ENCODE measurements at regions not wholly inside any gene's neighbourhood (a gene's known extent, or its start where the extent isn't known, plus 50 kb on each side); places are given as distances from the start of the nearest gene placed in this dataset.

- DNase-seq = no peak
These were observed 206.6 kb downstream of the KIF26A start for GRCh38 chr14:104344818-104345620.

DNA sequence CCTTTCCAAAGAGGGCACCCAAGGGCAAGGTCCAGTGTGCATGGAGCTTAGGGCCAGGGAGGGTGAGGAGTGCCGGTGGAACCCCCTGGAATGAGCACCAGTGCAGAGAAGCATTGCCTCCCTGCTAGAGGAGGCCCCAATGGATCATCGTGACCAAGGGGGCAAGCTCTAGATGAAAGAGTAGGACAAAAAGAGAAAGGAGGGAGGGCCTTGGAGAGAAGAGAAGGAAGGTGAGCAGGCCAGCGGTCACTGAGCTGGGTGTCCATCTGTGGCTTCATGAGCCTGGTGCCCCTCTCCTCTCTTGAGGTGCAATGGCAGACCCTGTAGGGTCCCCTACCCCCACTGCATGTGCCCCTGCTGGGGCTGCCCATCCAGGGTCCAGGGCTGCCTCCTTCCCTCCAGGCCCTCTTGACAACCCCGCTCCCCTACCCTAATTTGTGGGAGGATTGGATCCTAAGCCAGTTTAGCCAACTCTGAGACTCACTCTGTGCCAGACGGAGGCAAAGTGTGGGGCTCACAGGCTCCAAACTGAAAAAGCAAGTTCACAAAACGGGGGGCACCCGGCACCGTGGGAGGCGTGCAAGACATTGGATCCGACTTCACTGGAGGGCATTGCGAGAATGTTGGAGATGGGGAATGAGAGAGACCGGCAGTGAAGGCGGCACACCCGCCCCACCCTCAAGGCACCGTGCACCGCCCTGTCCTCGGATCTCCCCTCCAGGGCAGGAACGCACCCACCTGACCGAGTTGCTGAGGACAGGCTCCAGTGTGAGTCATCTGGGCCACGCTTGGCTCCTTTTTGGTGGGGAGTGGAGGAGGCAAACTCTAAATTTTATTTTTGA, 207.5 kb downstream of the KIF26A start:
- DNase-seq = no peak

GRCh38 chr14:104346608-104347007, 208.2 kb downstream of the KIF26A start:
- DNase-seq = no peak

DNA sequence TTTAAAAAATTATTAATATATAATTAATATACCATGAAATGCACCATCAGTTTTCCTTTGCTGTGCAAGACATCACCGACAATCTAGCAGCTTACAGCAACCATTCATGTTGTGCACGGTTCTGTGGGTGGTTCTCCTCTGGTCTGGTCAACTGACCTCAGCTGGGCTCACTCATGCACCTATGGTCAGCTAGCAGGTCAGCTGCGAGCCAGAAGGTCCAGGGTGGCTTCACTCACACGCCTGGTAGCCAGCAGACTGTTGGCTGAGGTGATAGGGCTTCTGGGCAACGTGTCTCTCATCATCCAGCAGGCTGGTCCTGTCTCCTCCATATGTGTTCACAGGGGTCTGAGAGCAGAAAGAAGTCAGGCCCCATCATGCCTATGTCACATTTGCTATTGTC, 210.4 kb downstream of the KIF26A start:
- no peak for DNase-seq

DNA sequence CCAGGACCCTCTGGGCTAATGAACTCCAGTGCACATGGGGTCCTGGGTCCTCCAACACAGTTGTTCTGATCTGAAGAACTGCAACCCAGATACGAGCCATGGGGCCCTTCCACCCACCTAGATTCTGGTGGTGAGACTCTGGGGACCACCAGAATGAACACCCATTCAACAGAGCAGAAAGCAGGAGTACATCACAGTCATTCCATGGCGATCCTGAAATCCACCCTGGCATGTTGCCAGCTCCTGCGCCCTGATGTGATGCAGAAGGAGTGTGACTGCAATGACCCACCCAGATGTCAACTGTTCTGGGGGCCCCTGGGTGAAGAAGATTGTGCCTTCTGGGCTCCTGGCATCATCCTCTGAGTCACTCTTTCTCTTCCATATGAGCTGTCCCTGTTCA, 211.6 kb downstream of the KIF26A start:
- DNase-seq = no peak

GRCh38 chr14:104350463-104351185, 212.2 kb downstream of the KIF26A start:
- DNase-seq = no peak

GRCh38 chr14:104351849-104352492, 213.6 kb downstream of the KIF26A start:
- no peak for DNase-seq

GRCh38 chr14:104352493-104353220, 214.3 kb downstream of the KIF26A start:
- no peak for DNase-seq

- DNase-seq = no peak
These were observed 215.0 kb downstream of the KIF26A start for GRCh38 chr14:104353221-104353920.

DNA sequence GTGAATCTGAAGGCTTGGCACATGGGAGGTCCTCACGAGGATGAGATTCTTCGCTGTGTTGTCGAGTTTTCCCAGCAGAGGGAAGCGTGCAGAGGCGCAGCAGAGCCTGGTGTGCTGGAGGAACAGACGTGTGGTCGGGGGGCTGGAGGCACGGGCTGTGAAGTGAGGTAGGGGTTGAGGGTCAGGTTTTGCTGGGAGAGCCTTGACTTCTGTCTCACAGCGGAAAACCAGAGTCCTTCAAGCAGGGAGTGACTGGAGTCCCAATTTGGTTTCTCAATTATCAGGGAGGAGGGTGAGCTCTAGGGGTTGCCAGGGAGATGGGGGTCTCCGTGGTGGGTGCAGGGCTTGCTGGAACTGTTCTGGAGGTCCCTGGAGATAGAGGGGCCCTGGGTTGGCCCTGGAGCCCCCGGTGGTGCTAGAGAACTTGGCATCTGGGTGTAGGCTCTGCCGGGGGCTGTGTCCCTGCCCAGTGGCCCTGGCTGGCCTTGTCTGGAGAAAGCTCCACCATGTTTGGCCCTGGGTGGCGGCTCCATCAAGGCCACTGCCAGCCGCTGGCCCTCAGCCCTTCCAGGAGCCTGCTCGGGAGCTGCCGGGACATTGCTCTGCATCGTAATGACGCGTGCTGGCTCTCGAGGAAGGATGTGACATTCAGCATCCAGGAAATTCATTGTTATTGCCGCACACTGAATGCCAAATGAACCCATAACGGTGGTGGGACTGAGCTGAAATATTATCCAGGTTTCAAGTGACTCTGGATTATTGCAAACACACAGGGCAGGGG, 215.7 kb downstream of the KIF26A start:
- DNase-seq = no peak

GRCh38 chr14:104355101-104356019, 217.0 kb downstream of the KIF26A start:
- no peak for DNase-seq

DNA sequence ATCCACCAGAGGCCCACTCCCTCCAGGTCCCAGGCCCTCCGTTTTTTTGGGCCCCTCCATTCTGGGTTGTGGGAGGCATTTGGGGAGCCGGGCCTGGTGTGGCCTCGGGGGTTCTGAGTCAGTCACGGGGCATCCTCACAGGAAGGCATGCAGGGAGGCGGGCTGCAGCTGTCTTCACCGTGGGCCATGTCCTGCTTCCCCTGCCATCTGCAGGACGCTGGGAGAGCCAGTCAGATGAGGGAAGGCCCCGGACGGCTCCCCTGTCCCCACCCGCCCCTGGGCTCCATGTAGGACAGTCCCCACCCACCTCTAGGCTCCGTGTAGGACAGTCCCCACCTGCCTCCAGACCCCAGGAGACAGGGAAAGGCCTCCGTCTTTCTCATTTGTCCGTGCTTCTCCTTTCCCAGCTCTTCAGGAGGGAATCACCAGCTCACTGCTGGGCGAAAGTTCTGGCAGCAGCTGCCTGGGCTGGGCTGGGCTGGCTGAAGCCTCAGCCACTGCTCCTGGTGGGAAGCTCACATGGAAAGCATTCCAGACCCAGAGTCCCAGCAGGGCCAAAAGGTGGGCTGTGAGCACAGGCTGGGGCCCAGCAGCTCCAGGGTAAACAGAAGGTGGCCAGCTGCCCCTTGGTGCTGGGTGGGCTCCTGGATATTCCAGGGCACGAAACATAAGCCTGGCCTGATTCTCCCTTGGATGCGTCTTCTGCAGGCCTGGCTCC, 217.8 kb downstream of the KIF26A start:
- no peak for DNase-seq

DNA sequence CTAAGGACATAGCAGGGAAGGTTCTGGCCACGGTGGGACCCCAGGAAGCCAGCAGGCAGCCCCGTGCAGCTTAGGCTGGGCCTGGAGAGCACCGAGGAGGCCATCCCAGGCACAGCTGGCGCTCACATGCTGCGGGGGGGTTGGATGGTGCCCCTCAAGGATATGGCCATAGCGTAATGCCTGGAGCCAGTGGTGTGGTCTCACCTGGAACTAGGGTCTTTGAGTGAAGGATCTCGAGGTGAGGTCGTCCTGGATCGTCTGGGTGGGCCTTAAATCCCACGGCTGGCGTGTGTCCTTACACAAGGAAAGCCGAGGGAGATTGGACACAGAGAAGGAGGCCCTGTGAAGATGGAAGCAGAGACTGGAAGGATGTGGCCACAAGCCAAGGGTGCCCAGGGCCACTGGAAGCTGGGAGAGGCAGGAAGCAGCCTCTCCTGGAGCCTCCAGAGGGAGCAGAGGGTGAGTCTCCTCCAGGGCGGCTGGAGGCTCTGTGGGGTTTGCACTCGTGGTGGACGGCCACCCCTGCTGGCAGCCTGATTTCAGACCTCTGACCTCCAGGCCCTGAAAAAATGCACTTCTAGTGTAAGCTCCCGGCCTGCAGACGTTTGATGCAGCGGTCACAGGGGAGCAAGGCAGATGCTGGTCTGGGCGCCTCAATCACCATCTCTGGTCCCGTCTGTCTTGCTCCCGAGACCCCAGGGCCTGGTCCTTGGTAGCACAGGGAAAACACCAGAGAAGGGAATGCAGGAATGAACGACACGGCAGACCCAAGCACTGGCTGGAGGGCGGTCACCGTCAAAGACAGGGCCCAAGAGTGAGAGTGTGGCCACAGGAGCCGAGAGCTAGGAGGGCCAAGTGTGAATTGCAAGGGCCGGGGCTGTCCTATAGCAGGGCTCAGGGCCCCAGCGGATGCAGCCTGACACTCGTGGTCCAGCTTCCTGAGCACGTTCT, 218.6 kb downstream of the KIF26A start:
- DNase-seq = no peak

GRCh38 chr14:104357689-104358527, 219.5 kb downstream of the KIF26A start:
- DNase-seq = no peak

DNA sequence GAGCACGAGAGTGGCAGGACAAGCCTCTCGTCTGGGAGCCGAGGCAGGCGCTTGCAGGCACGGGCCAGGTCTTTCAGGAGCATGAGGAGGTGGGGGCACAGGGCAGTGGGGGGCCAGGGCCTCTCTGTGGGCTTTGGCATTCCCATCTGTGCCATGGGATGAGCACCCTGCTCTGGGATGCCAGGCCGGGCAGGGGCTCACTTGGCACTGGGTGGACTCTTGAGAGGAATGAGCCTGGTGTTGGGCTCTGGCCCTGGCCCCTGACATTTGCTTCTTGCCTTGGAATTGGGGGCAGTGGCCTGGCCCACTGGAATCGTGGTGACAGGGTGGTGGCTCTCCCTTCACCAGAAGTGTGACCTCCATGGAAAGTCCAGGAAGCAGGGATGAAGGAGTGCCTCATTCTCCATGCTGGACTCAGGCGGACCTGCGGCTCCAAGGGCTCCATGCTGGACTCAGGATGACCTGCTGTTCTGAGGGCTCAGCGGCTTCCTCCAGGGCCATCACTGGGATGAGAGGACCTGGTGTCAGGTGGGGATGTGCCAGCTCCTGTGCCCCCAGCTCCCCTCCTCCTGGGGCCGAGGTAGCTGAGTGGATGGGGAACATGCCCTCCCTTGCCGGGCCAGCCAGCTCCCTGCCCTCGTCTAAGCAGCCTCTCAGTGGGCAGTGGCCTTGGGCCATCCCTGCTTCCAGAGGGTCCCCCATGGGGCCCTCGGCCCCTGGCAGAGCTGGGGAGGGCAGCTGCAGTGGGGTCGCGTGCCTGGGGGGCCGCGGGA, 220.3 kb downstream of the KIF26A start:
- DNase-seq = no peak
